ENCODE measurements at regions not wholly inside any gene's neighbourhood (a gene's known extent, or its start where the extent isn't known, plus 50 kb on each side); places are given as distances from the start of the nearest gene placed in this dataset.

DNA sequence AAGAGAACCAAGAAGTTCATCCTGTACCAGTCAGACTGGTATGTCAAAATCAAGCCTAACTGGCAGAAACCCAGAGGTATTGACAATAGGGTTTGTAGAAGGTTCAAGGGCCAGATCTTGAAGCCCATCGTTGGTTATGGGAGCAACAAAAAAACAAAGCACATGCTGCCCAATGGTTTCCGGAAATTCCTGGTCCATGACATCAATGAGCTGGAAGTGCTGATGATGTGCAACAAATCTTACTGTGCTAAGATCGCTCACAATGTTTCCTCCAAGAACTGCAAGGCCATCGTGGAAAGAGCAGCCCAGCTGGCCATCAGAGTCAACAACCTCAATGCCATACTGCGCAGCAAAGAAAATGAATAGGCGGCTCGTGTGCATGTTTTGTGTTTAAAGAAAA is 172.7 kb upstream of the MED14 start:
- CTCF ChIA-PET (ENCODE audit: unreplicated experiment), result no interaction called here

DNA sequence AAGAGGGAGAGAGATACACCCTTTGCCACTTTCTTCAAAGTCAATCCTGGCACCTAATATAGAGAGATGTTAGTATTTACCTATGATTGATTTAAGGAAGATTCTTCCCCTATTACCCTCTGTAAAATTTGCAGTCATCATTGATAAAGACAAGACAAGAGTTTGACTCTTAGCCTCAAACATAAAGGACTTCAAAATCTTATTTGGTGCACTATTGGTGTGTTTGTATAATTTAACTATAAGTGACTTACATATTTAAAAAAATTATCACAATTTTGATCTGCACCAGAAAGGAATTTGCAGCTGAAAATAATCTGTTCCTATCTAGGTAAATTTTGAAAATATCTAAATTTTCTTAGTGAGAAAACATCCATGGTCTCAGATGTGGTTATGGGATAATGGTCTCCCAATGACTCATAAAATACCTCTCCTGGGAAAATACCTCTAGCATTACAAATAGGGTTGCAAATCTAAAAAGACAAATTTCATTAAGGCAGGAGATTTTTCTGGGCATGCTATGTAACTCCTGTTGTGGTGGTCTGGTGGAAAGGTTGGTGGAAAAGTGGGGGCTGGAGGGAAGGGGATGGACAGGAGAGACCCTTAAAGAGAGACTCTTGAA is 173.6 kb upstream of the MED14 start:
- no peak overlapping the region for H3K27ac ChIP-seq (ENCODE audit: low read depth, low read length, poor library complexity, severe bottlenecking)
- H3K79me2 ChIP-seq (ENCODE audit: insufficient read depth, low read depth, low read length), result no peaks in the 10 kb centered on the region
- H4K20me1 ChIP-seq (ENCODE audit: insufficient read depth, low read length), result no peaks in the 10 kb centered on the region
- H3K9me2 ChIP-seq (ENCODE audit: insufficient read depth, low read length), result no peaks in the 10 kb centered on the region
- H3K36me3 ChIP-seq (ENCODE audit: insufficient read depth, low read length), result no peaks in the 10 kb centered on the region
- H3K9me3 ChIP-seq (ENCODE audit: low read length), result no peaks in the 10 kb centered on the region
- H3K4me1 ChIP-seq (ENCODE audit: insufficient read depth, low read length, poor library complexity, severe bottlenecking), result no peaks in the 10 kb centered on the region
- H2AFZ ChIP-seq (ENCODE audit: low read length), result no peak overlapping the region
- intact Hi-C loops (cut with micrococcal nuclease; ENCODE audit: unreplicated experiment), result no loop called here
- BruUV-seq (replicated peaks), result no TSS peak
- no peak for DNase-seq (ENCODE audit: low spot score)
- POLR2A ChIA-PET, result no interaction called here
- CTCF ChIA-PET (ENCODE audit: unreplicated experiment), result no interaction called here
- H3K4me3 ChIP-seq (ENCODE audit: low read depth, low read length, poor library complexity, severe bottlenecking), result no peak overlapping the region
- TF ChIP-seq, protein P1, sequence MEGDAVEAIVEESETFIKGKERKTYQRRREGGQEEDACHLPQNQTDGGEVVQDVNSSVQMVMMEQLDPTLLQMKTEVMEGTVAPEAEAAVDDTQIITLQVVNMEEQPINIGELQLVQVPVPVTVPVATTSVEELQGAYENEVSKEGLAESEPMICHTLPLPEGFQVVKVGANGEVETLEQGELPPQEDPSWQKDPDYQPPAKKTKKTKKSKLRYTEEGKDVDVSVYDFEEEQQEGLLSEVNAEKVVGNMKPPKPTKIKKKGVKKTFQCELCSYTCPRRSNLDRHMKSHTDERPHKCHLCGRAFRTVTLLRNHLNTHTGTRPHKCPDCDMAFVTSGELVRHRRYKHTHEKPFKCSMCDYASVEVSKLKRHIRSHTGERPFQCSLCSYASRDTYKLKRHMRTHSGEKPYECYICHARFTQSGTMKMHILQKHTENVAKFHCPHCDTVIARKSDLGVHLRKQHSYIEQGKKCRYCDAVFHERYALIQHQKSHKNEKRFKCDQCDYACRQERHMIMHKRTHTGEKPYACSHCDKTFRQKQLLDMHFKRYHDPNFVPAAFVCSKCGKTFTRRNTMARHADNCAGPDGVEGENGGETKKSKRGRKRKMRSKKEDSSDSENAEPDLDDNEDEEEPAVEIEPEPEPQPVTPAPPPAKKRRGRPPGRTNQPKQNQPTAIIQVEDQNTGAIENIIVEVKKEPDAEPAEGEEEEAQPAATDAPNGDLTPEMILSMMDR (conservative IDR thresholded peaks at IDR 0.05; ENCODE audit: low read length), result no peak
- TF ChIP-seq EZH2phosphoT487 (IDR thresholded peaks at IDR 0.05; ENCODE audit: borderline replicate concordance, low read depth, low read length), result no peak
- H3K4me2 ChIP-seq (ENCODE audit: low read length), result no peak overlapping the region

More for the DNA sequence above, 172.7 kb upstream of the MED14 start:
- Histone ChIP-seq H3K9me2 (ENCODE audit: insufficient read depth, low read length) (no peaks in the 10 kb centered on the region), H4K20me1 (ENCODE audit: insufficient read depth, low read length) (no peaks in the 10 kb centered on the region), H2AFZ (ENCODE audit: low read length) (no peak overlapping the region), H3K4me2 (ENCODE audit: low read length) (no peak overlapping the region), H3K36me3 (ENCODE audit: insufficient read depth, low read length) (no peaks in the 10 kb centered on the region), H3K4me3 (ENCODE audit: low read depth, low read length, poor library complexity, severe bottlenecking) (no peak overlapping the region), H3K9me3 (ENCODE audit: low read length) (no peaks in the 10 kb centered on the region), H3K4me1 (ENCODE audit: insufficient read depth, low read length, poor library complexity, severe bottlenecking) (no peaks in the 10 kb centered on the region), H3K27ac (ENCODE audit: low read depth, low read length, poor library complexity, severe bottlenecking) (no peak overlapping the region), H3K79me2 (ENCODE audit: insufficient read depth, low read depth, low read length) (no peaks in the 10 kb centered on the region)
- intact Hi-C loops (cut with micrococcal nuclease; ENCODE audit: unreplicated experiment), result no loop called here
- DNase-seq (ENCODE audit: low spot score), result no peak
- no TSS peak for BruUV-seq (replicated peaks)
- TF ChIP-seq, protein P1 (conservative IDR thresholded peaks at IDR 0.05; ENCODE audit: low read length), result no peak
- no peak for TF ChIP-seq EZH2phosphoT487 (IDR thresholded peaks at IDR 0.05; ENCODE audit: borderline replicate concordance, low read depth, low read length)
- POLR2A ChIA-PET, result no interaction called here

DNA sequence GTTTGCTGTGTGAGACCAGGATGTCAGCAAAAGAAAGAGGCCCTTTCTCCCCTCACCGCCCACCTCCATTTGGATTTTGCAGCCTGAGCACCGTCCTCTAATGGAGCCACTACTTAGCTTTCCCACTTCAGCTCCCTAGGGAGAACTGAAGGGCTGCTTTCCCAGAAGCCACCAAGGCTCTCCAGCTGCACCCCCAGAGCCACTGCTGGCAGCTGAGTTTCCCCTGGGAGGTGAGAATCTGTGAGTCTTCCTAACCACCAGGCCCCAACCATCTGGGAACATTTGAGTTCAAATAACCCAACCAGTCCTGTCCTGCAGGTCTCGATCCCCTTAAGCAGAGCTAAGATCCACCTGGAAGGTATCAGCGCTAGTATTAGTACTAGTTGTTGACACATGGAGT is 173.1 kb upstream of the USP9X start:
- DNase-seq (ENCODE audit: low spot score), result no peak
- H3K4me1 ChIP-seq (ENCODE audit: insufficient read depth, low read length, poor library complexity, severe bottlenecking), result no peaks in the 10 kb centered on the region
- ChIA-PET CTCF (ENCODE audit: unreplicated experiment) (no interaction called here), POLR2A (no interaction called here)
- no peaks in the 10 kb centered on the region for H3K9me3 ChIP-seq (ENCODE audit: low read length)
- TF ChIP-seq, protein P1 (conservative IDR thresholded peaks at IDR 0.05; ENCODE audit: low read length), result no peak
- TF ChIP-seq EZH2phosphoT487 (IDR thresholded peaks at IDR 0.05; ENCODE audit: borderline replicate concordance, low read depth, low read length), result no peak
- BruUV-seq (replicated peaks), result no TSS peak
- H3K36me3 ChIP-seq (ENCODE audit: insufficient read depth, low read length), result no peaks in the 10 kb centered on the region
- intact Hi-C loops (cut with micrococcal nuclease; ENCODE audit: unreplicated experiment), result no loop called here
- H3K4me3 ChIP-seq (ENCODE audit: low read depth, low read length, poor library complexity, severe bottlenecking), result no peak overlapping the region
- no peak overlapping the region for H2AFZ ChIP-seq (ENCODE audit: low read length)
- H3K79me2 ChIP-seq (ENCODE audit: insufficient read depth, low read depth, low read length), result no peaks in the 10 kb centered on the region
- H3K9me2 ChIP-seq (ENCODE audit: insufficient read depth, low read length), result no peaks in the 10 kb centered on the region
- no peak overlapping the region for H3K4me2 ChIP-seq (ENCODE audit: low read length)
- H3K27ac ChIP-seq (ENCODE audit: low read depth, low read length, poor library complexity, severe bottlenecking), result no peak overlapping the region
- no peaks in the 10 kb centered on the region for H4K20me1 ChIP-seq (ENCODE audit: insufficient read depth, low read length)

Measured in OCI-LY7 (cell line).